NAMALWA (cell line): ENCODE measurements at regions not wholly inside any gene's neighbourhood (a gene's known extent, or its start where the extent isn't known, plus 50 kb on each side); places are given as distances from the start of the nearest gene placed in this dataset.

Experiments
- DNase-seq: peaks from one replicate; pipeline ENCODE4 v3.0.0-alpha.2; 2015; ENCODE audit warnings: low spot score

DNA sequence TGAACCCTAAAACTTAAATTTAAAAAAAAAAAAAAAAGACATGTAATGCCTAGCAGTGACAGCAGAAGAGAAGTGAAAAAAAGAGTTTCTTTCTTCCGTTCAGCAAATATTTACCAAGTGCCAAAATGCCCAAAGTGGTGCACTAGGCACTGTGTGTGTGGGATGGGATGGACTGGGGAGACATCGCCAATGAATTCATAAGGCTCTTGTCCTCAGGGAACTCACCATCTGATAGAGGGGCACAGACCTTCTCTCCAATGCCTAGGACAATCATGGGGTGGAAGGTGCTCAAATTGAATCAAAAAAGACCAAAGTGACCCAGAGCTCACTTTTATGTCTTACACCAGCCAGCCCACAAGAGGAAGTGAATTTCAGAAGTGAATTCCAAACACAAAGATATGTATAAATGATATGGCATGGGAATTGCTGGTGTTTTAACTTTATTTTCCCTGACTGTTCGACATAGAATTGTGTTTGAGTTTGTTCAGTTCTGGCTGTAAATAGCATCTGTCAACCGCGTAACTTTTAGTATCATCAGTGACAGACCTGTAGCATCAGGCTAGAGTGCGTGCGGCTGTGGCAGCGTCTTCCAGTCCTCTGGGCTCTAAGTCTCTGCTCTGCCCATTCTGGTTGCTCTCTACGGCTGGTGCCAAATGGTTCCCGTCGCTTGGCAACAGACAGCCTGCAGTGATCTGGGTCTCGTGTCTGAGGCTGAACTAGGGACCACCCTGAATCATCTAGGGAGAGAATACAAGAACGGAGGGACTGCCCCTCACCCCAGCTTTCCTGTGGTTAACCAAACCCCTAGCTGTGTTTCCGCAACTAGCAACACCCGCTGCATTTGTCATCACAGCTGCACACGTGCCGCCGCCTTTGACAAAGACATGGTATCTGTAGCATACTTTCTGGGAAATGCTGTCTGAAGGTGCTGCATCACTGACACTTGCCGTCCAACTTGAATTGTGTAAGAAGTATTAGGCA is 154.0 kb upstream of the THBS1 start:
- peak; percentile 37 for DNase-seq

- DNase-seq, result no peak
Measured at GRCh38 chr15:39427705-39428104, 153.2 kb upstream of the THBS1 start.

GRCh38 chr15:39429898-39430357 is 151.0 kb upstream of the THBS1 start:
- no peak for DNase-seq

- DNase-seq, result no peak
Measured at GRCh38 chr15:39430389-39430788, 150.5 kb upstream of the THBS1 start.

- DNase-seq, result no peak
Measured at GRCh38 chr15:39431376-39431775, 149.5 kb upstream of the THBS1 start.

DNA sequence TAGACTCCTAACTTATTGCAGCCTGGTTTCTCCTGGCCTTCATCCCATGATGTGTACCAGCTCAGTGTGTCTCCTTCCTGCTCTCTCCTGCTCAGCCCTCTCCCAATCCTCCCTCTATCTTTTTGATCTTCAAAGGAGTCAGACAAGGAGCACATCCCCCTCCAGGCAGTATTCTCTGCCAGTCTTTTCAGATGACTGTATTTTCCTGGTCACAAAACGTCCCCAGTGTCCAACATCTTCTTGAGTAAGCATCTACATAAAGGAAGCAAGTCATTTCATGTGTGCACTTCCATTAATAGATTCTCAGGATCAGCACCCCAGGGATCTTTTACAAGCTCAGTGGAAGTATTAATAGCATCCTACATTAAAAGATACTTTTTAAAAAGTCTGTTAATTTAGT is 148.9 kb upstream of the THBS1 start:
- no peak for DNase-seq

DNA sequence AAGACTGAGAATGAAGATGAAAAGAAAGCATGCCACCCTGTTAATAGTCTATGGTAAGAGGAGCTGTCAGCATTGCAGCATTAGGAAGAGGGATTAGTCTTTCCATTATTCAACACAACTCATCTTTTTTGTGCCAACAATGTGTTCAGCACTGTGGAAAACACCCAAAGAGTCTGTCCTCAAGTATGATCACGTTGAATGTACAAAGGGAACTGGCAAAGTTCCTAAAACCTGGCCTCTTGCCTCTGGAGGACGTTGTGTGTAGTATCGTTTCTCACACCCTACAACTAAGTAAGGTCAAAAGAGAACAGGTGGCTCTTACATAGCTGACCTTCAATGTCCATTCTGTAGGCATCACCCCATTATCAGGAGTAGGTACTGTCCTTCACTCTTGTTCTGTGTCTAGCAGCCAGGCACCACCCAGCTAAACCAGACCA is 147.9 kb upstream of the THBS1 start:
- DNase-seq, result no peak

- DNase-seq, result no peak
Measured at GRCh38 chr15:39433376-39433775, 147.5 kb upstream of the THBS1 start.

GRCh38 chr15:39434163-39434562 is 146.7 kb upstream of the THBS1 start:
- DNase-seq, result no peak

DNA sequence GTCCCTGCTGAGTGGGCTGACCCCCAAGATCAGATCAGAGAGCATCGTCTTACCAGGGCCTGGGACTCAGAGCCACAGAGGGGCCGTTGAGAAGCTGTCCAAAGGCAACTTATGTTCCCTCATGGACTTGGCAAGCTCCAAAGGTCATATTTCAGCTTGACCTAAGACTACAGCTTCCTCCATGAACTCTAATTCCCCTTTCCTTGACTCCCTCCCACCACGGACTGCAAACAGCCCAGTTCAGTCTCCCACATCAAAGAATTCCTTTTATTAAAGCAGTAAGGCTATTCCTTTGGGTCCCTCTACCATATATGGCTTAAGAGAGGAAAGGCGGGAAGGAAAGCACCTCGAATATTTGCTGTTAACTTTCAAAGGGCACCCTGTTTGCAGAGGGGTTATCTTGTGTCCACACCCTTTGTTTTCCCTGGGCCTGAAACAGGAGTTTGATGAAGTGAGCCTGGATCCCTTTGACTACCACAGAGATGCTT is 146.1 kb upstream of the THBS1 start:
- DNase-seq, result no peak

- DNase-seq, result no peak
Measured at GRCh38 chr15:39435244-39435643, 145.6 kb upstream of the THBS1 start.

DNA sequence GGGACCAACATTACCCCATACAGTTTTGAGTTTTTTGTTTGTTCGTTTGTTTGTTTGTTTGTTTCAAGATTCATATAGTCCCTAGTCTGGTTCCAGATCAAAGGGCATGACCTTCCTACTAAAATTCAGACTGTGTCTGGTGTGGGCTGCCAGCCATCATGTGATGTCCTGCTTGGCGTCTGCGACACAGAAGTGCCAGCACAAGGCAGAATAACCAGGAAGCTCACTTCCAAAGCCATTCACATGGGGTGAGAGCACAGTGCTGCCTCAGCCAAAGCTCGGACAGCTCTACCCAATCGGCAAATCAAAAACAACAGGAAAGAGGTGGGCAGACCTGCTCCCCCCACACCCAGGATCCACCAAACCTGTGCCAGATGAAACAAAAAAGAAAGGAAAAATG is 142.6 kb upstream of the THBS1 start:
- DNase-seq, result no peak

GRCh38 chr15:39438799-39439592 is 141.9 kb upstream of the THBS1 start:
- DNase-seq, result no peak

DNA sequence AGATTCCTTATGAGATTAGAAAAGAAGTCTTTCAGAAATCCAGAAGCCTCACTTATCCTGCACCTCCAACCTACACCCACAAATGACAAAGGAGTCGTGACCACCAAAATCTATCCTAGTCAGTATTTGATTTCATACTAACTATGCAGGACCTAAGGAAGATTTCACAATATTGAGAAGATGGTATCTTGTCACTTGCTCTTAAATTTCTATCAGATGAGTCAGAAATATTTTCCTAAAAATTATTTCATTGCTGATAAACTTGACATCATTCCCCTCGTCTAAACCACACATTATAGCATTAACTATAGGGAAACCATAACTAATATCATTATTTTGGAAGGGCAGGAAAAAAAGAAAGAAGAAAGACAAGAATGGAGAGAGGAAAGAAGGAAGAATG is 138.0 kb upstream of the THBS1 start:
- no peak for DNase-seq

GRCh38 chr15:39443659-39444219 is 137.1 kb upstream of the THBS1 start:
- DNase-seq, result no peak

GRCh38 chr15:39444735-39445470 is 136.0 kb upstream of the THBS1 start:
- DNase-seq, result no peak

DNA sequence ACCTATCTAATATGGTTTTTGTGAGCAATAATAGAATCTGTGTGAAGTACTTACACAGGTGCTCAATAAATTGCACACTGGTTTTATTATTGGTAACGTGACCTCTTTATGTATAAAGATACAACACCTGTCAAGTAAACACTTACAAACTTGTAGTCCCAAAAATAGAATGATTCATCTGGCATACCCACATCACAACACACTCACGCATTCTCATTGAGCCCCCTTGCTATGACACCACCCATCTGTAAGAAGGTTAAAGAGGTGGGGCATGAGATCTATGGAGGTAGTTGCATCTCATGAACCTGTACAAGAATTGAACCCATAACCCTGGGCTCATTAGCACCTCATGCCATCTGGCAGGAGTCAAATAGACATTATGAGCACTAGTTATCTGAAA is 134.9 kb upstream of the THBS1 start:
- DNase-seq, result no peak

DNA sequence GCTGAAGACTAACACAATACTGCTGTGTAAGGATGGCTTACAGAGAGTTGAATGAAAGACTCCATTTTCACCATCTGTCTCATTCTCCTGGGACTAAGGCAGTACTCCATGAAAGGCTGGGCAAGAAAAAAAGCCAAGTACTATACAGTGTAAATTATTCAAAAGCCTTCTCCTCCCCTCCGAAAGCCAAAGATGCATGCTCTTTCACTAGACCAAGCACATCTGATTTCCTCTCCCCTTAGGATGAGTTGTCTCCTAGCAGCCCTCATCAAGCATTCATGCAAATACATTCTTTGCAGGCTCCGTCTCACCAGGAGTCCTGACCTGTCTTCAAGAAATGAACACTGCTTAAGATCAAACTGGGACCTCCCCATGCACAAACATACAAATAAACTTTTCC is 133.5 kb upstream of the THBS1 start:
- no peak for DNase-seq

- DNase-seq, result no peak
Measured at GRCh38 chr15:39447881-39448280, 133.0 kb upstream of the THBS1 start.

- no peak for DNase-seq
Measured at GRCh38 chr15:39448409-39448808, 132.5 kb upstream of the THBS1 start.

GRCh38 chr15:39451121-39451688 is 129.7 kb upstream of the THBS1 start:
- DNase-seq, result no peak
